HS-5 (cell line): ENCODE measurements at regions not wholly inside any gene's neighbourhood (a gene's known extent, or its start where the extent isn't known, plus 50 kb on each side); places are given as distances from the start of the nearest gene placed in this dataset.
"Not testable (repeated sequence)": the region's sequence is repeated elsewhere in the genome, so short reads cannot be mapped to it uniquely, and the experiment has no call there.

Source experiments
- DNase-seq: peaks from one replicate; pipeline ENCODE4 v3.0.0-alpha.2; 2012; ENCODE audit warnings: low read depth

DNA sequence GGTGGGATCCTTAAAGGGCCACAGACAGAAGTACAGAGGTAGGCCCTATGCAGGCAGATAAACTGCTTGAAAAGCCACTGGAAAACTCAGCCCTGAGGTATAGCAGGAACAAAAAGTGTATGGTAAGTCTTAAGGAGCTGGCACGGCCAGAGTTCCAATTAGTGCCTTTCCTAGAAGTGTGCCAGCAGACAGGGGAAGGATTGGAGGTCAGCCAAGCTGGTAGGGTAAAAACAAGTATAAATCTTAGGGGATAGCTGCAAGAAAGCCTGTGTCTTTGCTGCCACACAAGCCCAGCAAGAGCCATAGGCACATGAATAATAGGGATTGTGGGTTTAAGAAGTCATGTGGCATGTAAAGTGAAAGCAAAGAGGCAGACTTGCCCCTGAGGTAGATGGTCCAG is 582.5 kb downstream of the PLOD2 start:
- no peak for DNase-seq

DNA sequence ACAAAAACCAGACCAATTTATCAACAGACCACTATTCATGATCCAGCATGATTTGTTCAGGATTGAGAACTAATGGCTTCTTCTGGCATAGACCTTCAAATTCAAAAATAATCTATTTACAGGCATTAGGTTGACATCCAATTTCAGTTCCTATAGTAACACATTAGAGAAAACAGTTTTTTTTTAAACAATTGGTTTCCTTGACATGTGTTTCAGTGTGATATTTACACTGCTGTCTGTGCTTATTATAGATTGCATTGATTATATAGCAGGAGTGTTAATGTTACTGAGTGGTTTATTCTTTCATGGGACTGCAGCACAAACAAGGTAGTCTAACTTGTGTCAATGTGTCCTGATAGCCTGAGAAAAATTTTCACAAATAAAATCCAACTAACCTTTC is 579.3 kb downstream of the PLOD2 start:
- DNase-seq, result no peak

DNA sequence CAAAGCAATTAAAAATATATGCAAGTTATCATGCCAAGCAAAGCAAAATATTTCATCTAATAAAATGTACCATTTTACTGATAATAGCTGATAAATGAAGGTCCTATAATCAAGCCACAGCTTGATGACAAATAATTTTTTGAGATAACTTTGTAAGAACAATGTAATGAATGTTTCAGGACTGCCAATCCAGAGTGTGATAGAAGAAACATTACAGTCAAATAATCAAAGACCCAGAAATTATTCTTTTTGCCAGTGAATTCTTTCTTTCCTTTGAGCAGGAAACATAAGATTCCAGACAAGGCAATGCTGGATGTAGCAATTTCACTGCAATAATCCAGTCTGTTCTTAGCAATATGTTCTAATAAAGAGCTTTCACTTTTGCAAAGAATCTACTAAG is 556.1 kb downstream of the PLOD2 start:
- no peak for DNase-seq

DNA sequence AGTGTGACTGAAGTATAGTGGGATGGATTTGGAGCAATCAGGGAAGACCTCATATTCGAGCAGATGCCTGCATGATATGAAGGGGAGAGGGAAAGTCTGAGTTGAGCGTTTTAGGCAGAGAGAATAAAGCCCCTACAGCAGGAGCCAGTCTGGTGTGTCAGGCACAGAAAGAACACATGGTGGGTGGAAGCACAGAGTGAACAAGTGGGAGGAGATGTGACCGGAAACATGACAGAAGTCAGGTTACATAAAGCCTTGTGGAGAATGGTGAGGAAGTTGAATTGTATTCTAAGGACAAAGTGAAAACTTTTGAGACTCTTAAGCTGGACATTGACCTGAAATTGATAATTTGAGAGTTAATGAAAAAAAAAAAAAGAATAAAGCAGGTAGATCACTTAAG is 541.0 kb downstream of the PLOD2 start:
- DNase-seq, result no peak

DNA sequence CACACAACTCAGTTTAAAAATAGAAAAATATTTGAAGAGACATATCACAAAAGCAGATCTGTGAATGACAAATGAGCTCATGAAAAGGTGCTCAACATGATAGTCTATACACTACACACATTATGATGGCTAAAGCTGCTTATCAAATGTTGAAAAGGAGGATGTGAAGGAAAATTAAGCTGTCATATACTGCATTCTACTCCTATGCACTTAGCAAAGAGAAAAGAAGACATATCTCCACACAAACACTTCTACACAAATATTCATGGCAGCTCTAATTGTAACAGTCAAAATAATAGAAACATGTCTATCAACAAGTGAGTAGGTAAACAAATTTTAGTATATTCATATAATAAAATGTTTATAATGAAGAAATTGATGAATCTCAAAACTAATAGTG is 540.5 kb downstream of the PLOD2 start:
- DNase-seq, result no peak

DNA sequence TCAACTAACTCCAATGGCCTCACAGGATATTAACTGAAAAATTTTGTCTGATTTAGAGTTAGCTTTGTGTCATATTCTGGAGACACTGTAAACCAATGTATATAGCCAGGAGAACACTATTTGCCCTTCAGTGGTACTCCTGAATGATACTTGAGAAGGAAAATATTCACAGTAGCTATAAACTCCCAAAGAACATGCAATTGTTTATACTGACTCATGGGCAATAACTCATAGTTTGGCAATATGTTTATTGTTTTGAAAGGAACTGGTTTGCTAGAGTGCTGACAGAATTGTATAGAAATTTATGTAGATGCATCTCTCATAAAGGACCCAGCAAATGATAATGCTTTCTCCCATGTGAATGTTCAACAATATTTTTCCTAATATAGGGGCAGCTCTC is 537.6 kb downstream of the PLOD2 start:
- peak; percentile 2 for DNase-seq

DNA sequence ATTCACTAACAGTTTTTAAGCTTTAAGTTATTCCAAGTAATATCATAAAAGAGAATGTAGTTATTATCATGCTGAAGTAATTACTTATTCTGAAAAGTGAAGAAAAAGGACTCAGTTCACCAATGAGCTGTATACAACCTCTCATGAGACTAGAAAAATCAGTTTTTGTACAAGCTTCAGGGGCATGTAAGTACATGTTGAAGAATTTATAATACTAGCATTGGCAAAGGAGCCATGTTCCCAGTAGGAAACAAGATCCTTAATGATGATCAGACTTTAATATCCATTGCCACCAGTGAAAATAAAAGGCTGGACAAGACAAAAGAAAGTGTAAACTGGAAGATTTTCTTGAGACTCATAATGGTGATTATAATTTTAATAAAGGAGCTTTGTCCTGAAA is 532.8 kb downstream of the PLOD2 start:
- no peak for DNase-seq

DNA sequence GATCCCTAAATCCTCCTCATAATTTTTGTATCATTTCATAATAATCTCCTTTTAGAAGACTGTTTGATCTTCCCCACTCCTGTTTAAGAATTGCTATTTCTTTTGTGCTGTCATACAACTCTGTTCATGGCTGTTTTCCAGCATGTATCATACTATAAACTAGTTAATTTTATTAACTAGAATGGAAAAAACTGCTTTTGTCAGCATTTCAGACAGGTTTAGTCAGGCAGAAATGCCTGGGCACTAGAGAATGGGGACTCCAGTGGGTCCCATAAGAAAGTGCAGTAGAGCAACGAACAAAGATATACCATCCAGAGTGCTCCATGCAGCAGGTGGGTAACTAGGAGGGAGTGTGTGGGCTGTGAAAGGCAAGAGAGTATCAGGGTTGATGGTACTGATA is 523.9 kb downstream of the PLOD2 start:
- no peak for DNase-seq

DNA sequence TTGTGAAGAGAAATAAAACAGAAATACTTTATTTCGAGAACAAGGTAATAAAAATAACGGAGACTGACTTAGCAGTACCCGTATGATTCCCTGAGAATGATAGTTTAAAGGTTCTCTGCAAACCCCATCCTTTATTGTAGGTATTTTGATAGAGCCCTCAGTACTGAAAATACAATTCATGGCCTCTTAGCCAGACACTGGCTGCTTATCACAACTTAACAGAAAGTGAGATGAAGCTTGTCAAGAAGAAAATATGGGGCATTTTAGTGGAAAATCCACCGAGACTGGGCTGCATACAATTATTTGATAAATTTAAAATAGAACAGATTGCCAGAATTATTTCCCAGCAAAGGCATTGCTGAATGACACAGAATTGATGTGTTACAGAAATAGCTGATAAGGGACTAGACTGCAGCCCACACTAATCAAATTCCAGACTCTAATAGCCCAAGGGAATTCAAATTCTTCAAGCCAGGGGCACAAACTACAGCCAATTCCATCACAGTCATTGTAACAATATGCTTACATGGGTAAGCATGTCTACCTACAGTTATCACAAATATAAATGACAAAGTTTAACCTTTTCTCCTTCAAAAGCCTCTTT is 521.9 kb downstream of the PLOD2 start:
- DNase-seq, result no peak

DNA sequence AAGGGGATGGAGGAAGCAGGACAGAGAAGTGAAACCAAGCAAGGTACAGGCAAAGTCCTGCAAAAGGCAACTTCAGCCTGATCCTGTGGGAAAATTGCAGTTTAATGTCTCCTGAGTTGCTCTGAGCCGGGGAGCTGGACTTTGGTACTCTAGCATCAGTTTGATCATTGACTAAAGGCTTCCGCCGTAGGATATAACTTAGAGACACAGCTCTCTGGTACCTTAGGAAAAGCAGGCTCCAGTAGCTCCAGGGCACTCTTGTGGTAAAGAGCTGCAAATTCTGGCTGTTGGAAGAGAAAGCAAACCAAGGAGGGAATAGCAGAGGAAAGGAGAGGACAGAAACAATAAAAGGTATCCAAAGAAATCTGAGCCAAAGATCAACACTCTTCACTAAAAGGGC is 521.1 kb downstream of the PLOD2 start:
- no peak for DNase-seq

DNA sequence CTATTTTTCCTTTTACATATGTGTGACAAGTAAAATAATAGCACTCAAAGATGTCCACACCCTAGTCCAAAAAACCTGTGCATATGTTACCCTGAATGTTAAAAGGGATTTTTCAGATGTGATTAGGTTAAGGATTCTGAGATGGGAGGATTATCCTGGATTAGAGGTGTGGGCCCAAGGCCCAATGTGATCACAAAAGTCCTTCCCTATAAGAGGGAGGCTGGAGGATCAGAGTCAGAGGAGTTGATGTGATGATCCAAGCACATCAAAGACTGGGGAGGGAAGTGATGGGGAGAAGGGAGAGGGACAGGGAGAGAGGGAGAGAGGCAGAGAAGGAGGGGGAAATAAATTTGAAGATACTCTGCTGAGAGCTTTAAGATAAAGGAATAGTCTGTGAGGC is 512.6 kb downstream of the PLOD2 start:
- no peak for DNase-seq

DNA sequence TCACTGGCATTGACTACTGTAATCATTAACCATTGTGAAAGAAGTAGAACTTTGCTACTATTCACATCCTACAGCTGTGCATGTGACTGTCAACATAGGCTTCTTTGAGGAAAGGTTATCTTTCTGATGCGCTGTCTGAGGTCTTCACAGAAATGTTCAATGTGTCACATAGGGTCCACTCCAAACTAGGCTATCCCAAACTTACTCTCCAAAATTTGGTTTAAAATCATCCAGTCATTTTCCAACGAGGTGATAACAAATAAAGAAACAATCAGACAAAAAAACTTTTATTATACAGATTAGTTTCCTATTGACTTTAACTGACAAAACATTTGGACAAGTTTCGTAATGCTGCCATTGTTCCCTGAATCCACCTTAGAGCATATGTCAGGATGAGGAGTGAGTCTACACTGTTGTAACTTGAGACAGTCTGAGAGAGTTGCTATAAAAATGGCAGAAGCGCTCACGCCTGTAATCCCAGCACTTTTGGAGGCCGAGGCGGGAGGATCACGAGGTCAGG is 511.6 kb downstream of the PLOD2 start:
- no peak for DNase-seq

DNA sequence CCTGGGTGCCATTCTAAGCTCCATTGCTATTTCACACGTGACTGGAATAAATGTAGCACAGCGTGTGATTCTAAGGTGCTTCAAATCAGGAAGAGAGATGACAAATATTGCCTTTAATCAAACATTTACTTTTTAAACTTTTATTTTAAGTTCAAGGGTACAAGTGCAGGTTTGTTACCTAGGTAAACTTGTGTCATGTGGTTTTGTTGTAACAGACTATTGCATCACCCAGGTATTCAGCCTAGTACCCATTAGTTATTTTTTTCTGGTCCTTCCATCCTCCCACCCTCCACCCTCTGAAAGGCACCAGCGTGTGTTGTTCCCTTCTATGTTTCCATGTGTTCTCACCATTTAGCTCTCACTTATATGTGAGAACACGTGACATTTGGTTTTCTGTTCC is 510.8 kb downstream of the PLOD2 start:
- no peak for DNase-seq

DNA sequence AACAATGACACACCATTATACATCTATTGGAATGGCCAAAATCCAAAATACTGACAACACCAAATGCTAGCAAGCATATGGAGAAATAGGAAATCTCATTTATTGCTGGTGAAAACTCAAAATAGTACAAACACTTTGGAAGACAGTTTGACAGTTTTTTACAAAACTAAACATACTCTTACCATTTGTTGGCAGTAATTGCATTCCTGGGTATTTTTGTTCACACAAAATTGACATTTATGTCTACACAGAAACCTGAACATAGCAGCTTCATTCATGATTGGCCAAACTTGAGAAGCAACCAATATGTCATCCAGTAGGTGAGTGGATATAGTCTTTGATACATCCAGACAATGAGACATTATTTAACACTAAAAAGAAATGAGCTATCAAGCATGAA is 489.9 kb downstream of the PLOD2 start:
- DNase-seq, result no peak

DNA sequence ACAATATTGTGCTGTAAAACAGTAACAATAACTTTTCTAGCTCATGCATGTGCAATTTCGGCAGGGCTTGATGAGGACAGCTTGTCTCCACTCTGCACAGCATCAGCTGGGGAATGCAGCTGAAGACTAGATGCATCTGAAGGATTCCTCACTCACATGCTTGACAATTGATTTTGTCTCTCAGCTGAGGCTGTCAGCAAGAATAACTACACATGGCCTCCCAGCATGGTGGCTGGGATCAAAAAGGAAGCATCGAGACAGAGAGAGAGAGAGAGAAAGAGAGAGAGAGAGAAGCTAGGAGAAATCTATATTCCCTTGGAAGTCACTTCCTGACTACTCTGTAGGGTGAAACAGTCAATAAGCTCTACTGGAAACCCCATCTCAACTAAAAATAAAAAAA is 487.1 kb downstream of the PLOD2 start:
- DNase-seq, result no peak

DNA sequence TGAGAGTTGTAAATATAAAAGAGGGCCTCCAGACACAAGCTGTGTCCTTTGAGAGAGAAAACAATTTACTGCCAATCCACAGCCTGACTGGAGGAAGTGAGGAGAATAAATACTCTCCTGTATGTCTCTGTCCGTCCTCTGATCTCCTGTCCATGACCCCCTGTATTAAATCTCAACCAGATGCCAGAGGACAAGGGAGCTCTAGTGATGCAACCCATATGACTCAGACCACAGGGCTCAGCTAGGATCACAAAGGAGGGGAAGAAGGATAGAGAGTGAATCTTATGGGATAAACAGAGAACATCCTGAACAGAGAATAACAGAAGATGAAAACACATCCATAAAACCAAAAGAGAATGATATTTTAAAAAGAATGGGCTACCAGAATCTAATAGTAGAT is 482.6 kb downstream of the PLOD2 start:
- peak; percentile 23 for DNase-seq

DNA sequence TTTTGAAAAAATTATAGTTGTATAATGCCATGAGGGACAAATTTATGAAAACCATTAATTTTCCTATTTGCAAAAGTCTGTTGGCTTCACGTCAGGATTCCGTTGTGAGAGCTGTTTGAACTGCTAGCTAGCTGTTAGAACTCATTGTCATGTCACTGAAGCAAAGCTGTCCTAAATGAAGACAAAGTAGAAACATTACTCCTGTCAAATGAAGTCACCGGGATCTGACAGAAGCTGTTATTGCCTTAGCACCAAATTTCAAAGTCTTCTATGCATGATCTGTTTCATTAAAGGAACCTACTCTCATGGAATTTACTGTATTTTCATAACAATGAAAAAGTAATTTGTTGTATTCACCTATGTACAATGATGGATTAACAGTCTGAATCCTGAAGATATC is 479.8 kb downstream of the PLOD2 start:
- DNase-seq, result no peak

DNA sequence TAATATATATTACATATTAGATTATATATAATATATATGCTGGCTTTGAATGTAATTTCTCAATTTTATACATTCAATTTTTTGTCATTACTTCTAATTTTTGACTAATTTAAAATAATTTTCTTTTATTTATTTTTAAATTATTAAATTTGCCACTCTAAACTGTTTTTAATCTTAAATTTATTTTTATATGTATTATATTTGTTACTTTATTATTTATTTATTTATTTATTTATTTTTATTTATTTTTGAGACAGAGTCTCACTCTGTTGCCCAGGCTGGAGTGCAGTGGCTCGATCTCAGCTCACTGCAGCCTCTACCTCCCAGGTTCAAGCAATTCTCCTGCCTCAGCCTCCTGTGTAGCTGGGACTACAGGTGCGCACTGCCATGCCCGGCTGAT is 473.0 kb downstream of the PLOD2 start:
- DNase-seq, result not testable (repeated sequence)

DNA sequence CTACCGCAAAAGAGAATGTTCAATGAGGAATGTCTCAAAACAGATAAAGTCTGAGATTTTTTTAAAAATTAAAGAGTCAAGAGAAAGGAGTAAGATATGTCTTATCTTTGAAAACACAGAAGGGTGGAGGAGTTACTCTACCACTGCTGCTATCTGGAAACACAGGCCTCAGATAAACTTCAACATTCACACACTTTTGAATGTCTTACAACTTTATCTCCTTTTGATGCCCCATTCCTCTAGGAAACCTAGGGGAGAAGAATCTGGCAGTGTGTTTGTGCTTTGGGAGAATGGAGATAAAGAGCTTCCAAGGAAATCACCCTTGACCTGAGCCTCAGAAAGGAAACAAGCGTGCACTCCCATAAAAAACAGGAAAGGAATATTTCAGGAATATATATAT is 468.2 kb downstream of the PLOD2 start:
- no peak for DNase-seq

DNA sequence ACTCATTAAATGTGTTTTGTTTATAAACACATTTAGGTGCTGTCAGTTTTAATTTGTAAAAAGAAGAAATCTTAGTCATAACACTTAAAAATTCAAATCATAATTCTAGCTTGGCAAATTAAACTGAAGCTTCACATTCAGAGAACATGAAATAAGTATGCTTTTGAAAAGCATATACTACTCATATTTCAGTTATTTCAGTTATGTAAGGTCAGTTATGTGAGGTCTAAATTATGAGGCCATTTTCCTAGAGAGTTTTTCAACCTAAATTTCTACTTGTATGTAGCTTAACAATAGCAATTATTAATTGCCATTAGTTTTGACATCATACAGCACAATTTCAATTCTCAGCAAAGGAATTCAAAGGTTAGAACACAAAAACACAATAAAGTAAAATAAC is 465.0 kb downstream of the PLOD2 start:
- DNase-seq, result no peak

DNA sequence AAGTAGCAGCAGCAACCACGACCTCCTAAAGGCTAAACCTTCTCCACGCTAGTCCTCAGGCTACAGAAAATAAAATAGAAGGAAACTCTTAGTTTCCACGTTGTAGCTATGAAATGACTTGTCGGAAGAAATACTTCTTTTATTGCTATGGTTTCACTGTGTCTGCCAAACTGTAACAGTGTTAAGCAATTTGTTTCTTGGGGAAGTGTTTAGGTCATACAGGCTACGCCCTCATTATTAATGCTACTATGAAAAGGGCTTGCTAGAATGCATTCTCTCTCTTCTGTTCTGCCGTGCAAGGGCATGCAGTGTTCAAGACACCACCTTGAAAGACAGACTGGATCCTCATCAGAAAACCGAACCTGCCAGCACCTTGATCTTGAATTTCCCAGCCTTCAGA is 462.7 kb downstream of the PLOD2 start:
- DNase-seq, result no peak

DNA sequence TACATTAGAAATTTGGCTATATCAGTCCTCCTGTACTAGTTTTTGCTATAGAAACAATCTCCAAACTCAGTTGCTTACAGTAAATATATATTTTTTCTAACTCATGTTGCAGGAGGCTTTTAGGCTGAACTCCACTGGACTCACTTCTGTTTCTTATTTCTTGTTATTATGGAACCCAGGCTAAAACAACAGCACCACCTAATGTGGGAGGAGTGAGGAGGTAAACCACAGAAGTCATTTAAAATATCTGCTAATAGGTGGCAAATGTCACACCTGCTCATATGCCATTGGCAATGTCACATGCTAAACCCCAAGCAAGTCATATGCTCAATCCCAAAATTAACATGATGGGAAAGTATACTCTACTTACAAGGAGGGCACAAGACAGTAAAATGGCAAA is 462.2 kb downstream of the PLOD2 start:
- no peak for DNase-seq

DNA sequence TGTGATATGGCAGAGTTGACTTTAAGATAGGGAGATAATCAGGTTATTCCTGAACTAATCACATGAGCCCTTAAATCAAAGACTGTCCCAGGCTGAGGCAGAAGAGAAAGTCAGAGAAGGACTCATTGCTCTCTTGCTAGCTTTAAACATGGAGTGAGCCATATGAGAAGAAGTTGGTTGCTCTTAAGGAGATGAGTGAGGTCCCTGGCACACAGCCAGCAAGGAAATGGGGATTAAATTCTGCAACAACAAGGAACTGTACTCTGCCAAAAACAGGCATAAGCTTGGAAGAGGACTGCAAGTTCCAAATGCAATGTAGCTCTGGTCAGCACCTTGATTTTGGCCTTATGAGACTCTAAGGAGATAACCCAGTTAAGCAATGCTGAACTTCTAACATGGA is 457.0 kb downstream of the PLOD2 start:
- no peak for DNase-seq

DNA sequence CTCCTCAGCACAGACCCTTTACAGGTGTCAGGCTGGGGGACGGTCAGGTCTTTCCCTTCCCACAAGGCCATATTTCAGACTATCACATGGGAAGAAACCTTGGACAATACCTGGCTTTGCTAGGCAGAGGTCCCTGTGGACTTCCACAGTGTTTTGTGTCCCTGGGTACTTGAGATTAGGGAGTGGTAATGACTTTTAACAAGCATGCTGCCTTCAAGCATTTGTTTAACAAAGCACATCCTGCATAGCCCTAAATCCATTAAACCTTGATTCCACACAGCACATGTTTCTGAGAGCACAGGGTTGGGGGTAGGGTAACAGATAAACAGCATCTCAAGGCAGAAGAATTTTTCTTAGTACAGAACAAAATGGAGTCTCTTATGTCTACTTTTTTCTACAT is 451.2 kb downstream of the PLOD2 start:
- DNase-seq, result not testable (repeated sequence)

DNA sequence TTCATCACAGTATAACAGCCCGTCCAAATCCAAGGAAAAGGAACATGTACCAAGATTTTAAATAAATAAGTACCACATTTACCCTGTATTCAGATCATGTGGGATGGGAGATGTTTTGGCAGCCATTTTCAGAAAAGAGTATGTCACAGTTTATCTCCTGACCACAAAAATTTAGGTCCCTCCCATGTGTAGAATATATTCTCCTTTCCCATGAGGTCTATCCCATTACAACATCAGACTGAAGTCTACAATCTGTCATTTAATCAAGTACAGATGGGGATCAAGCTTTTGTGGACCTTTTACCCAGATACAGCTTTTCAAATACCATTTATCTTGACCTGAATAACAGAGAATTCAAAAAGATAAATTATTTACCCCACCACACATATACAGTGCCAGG is 444.5 kb downstream of the PLOD2 start:
- peak; percentile 25 for DNase-seq
